OCI-LY7 (cell line): ENCODE measurements at regions not wholly inside any gene's neighbourhood (a gene's known extent, or its start where the extent isn't known, plus 50 kb on each side); places are given as distances from the start of the nearest gene placed in this dataset.

Source experiments
- BruUV-seq: library from RNA; stranded (reverse); fragments of 400-500 nt; replicated peaks from 2 replicates; lab custom pipeline; 2021; lab: Mats Ljungman, UMichigan
- CTCF ChIA-PET: fragments of 300-600 bp; sonication (Branson Sonifier 250); formaldehyde crosslinking; loops from one replicate; lab custom pipeline; 2022; ENCODE audit warnings: antibody characterized with exemption; ENCODE audit not compliant: unreplicated experiment; lab: Charles Lee
- POLR2A ChIA-PET: fragments of 300-600 bp; sonication (Branson Sonifier 250); formaldehyde crosslinking; loops from one replicate; lab custom pipeline; 2022; ENCODE audit warnings: antibody characterized with exemption; lab: Charles Lee
- DNase-seq: peaks from one replicate; pipeline ENCODE4 v3.0.0-alpha.2; 2015; ENCODE audit warnings: low spot score
- H2AFZ ChIP-seq: fragments of 200-600 bp; sonication (generic), shearing (Covaris generic); 2 replicates; pipeline ENCODE4 v1.6.1; 2014; ENCODE audit warnings: mild to moderate bottlenecking, antibody characterized with exemption, low read length, moderate library complexity
- H3K27ac ChIP-seq: fragments of 200-600 bp; sonication (generic); 2 replicates; pipeline ENCODE4 v1.5.1; 2014; ENCODE audit warnings: mixed run types, low read depth, mild to moderate bottlenecking, moderate library complexity, low read length, inconsistent platforms; ENCODE audit not compliant: poor library complexity, severe bottlenecking
- H3K36me3 ChIP-seq: fragments of 200-600 bp; sonication (generic); 2 replicates; pipeline ENCODE4 v1.6.1; 2014; ENCODE audit warnings: mild to moderate bottlenecking, antibody characterized with exemption, low read length, moderate library complexity, mixed read lengths; ENCODE audit not compliant: insufficient read depth
- H3K4me1 ChIP-seq: fragments of 200-600 bp; sonication (generic); 2 replicates; pipeline ENCODE4 v1.5.1; 2014; ENCODE audit warnings: mild to moderate bottlenecking, low read length; ENCODE audit not compliant: insufficient read depth, poor library complexity, severe bottlenecking
- H3K4me2 ChIP-seq: fragments of 200-600 bp; sonication (generic); 2 replicates; pipeline ENCODE4 v1.6.1; 2014; ENCODE audit warnings: mild to moderate bottlenecking, low read length
- H3K4me3 ChIP-seq: fragments of 200-600 bp; sonication (generic); 2 replicates; pipeline ENCODE4 v1.5.1; 2014; ENCODE audit warnings: mild to moderate bottlenecking, low read depth, low read length; ENCODE audit not compliant: poor library complexity, severe bottlenecking
- H3K79me2 ChIP-seq: fragments of 200-600 bp; sonication (generic); 2 replicates; pipeline ENCODE4 v1.6.1; 2016; ENCODE audit warnings: low read depth, mild to moderate bottlenecking, low read length, moderate library complexity, mixed read lengths; ENCODE audit not compliant: insufficient read depth
- H3K9me2 ChIP-seq: fragments of 200-600 bp; sonication (generic); 2 replicates; pipeline ENCODE4 v1.6.1; 2016; ENCODE audit warnings: mild to moderate bottlenecking, low read length, mixed read lengths; ENCODE audit not compliant: insufficient read depth
- H3K9me3 ChIP-seq: fragments of 200-600 bp; sonication (generic); 2 replicates; pipeline ENCODE4 v1.6.1; 2014; ENCODE audit warnings: mild to moderate bottlenecking, mixed run types, low read length, mixed read lengths
- H4K20me1 ChIP-seq: fragments of 200-600 bp; sonication (generic); 2 replicates; pipeline ENCODE4 v1.6.1; 2014; ENCODE audit warnings: mild to moderate bottlenecking, antibody characterized with exemption, low read length, moderate library complexity, mixed read lengths; ENCODE audit not compliant: insufficient read depth
- EZH2phosphoT487 ChIP-seq: fragments of 200-600 bp; sonication (generic); IDR thresholded peaks from 2 replicates; pipeline ENCODE4 v1.6.1; 2018; ENCODE audit warnings: low read depth, borderline replicate concordance, mild to moderate bottlenecking, mixed run types, antibody characterized with exemption, low read length, moderate library complexity, mixed read lengths
- intact Hi-C: fragments of 100-400 bp; cut with micrococcal nuclease; formaldehyde crosslinking; loops from one replicate; pipeline ENCODE4 v1.10.0; 2022; ENCODE audit not compliant: unreplicated experiment
- TF ChIP-seq, protein P1 (sequence below): fragments of 200-600 bp; sonication (generic); conservative IDR thresholded peaks from 2 replicates; pipeline ENCODE4 v1.5.1; 2014; ENCODE audit warnings: mild to moderate bottlenecking, antibody characterized with exemption, low read length, moderate library complexity, mixed read lengths

DNA sequence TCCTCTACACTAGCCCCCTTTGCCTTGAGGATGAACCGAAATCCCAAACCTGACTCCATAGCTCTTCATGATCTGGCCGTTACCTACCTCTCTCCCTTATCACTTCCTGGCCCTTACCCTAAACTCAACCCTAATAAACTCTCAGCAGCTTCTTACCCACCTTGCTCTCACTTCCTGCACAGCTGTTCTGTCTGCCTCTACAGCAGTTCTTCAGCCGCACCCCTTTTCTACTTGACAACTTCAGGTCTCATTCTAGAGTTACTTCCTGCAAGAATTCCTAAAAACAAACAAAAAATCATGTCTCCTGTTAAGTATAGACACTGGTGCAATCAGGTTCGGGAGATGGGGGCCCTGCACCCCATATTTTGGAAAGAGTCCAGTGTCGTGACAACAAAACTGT, 239.9 kb upstream of the CELF2 start:
- no peaks in the 10 kb centered on the region for H4K20me1 ChIP-seq
- H2AFZ ChIP-seq = no peak overlapping the region
- DNase-seq = no peak
- H3K9me3 ChIP-seq = no peaks in the 10 kb centered on the region
- no peaks in the 10 kb centered on the region for H3K9me2 ChIP-seq
- H3K27ac ChIP-seq = no peak overlapping the region
- no peaks in the 10 kb centered on the region for H3K36me3 ChIP-seq
- H3K4me1 ChIP-seq = no peaks in the 10 kb centered on the region
- ChIA-PET POLR2A (no interaction called here), CTCF (no interaction called here)
- H3K79me2 ChIP-seq = no peaks in the 10 kb centered on the region
- H3K4me3 ChIP-seq = no peak overlapping the region
- H3K4me2 ChIP-seq = no peak overlapping the region
- intact Hi-C loops = no loop called here
- TF ChIP-seq EZH2phosphoT487 = no peak
- TF ChIP-seq, protein P1, sequence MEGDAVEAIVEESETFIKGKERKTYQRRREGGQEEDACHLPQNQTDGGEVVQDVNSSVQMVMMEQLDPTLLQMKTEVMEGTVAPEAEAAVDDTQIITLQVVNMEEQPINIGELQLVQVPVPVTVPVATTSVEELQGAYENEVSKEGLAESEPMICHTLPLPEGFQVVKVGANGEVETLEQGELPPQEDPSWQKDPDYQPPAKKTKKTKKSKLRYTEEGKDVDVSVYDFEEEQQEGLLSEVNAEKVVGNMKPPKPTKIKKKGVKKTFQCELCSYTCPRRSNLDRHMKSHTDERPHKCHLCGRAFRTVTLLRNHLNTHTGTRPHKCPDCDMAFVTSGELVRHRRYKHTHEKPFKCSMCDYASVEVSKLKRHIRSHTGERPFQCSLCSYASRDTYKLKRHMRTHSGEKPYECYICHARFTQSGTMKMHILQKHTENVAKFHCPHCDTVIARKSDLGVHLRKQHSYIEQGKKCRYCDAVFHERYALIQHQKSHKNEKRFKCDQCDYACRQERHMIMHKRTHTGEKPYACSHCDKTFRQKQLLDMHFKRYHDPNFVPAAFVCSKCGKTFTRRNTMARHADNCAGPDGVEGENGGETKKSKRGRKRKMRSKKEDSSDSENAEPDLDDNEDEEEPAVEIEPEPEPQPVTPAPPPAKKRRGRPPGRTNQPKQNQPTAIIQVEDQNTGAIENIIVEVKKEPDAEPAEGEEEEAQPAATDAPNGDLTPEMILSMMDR = no peak
- no TSS peak for BruUV-seq

DNA sequence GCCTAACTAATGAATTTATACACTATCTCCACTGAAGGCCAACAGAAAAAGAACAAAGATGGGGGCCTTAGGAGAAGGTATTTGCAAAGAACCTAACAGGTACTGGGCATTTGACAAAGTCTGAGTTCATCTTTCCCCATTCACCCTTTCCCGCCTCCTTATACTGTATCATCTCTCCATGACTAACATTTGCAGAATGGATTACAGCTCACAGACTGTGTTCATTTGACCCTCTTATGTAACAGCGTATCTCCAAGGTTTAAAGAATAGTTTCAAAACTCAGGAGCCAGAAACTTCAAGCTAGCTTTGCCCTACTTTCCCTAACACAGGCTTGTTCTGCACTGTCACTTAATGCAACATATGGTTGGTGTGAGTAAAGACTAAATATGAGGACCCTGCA, 238.7 kb upstream of the CELF2 start:
- BruUV-seq = no TSS peak
- H3K4me3 ChIP-seq = no peak overlapping the region
- H3K79me2 ChIP-seq = no peaks in the 10 kb centered on the region
- intact Hi-C loops = no loop called here
- H3K36me3 ChIP-seq = no peaks in the 10 kb centered on the region
- no peak for DNase-seq
- no peak overlapping the region for H2AFZ ChIP-seq
- no peaks in the 10 kb centered on the region for H3K4me1 ChIP-seq
- no peaks in the 10 kb centered on the region for H3K9me3 ChIP-seq
- no peaks in the 10 kb centered on the region for H4K20me1 ChIP-seq
- no peak overlapping the region for H3K27ac ChIP-seq
- TF ChIP-seq, protein P1 = no peak
- no peak for TF ChIP-seq EZH2phosphoT487
- H3K4me2 ChIP-seq = no peak overlapping the region
- ChIA-PET POLR2A (no interaction called here), CTCF (no interaction called here)
- H3K9me2 ChIP-seq = no peaks in the 10 kb centered on the region

DNA sequence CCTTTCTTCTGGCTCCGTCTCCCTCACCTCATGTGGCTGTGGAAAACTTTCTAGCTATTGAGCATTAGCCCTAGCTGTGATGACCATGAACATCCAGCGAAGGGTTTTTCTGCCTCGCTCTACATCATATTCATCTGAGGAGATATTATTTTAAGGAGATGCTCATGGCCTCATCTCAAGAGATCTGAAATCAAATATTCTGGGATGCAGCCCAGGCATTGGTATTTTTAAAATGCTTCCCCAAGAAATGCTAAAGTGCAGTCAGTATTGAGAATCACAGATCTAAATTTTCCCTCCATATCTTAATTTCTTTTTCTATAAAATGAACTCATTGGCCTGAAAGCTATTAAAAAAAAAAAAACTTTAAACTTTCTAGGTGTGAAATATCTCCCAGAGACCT, 238.2 kb upstream of the CELF2 start:
- H3K79me2 ChIP-seq = no peaks in the 10 kb centered on the region
- CTCF ChIA-PET = no interaction called here

More for the DNA sequence above, 238.2 kb upstream of the CELF2 start:
- TF ChIP-seq, protein P1 = no peak
- Histone ChIP-seq H3K4me1 (no peaks in the 10 kb centered on the region), H3K4me3 (no peak overlapping the region), H3K4me2 (no peak overlapping the region), H3K9me3 (no peaks in the 10 kb centered on the region), H3K36me3 (no peaks in the 10 kb centered on the region), H3K9me2 (no peaks in the 10 kb centered on the region), H4K20me1 (no peaks in the 10 kb centered on the region), H3K27ac (no peak overlapping the region), H2AFZ (no peak overlapping the region)
- DNase-seq = no peak
- POLR2A ChIA-PET = no interaction called here
- no TSS peak for BruUV-seq
- intact Hi-C loops = no loop called here
